HG03354 (cell line): ENCODE measurements at regions not wholly inside any gene's neighbourhood (a gene's known extent, or its start where the extent isn't known, plus 50 kb on each side); places are given as distances from the start of the nearest gene placed in this dataset.
"Not testable (repeated sequence)": the region's sequence is repeated elsewhere in the genome, so short reads cannot be mapped to it uniquely, and the experiment has no call there.

Experiments
- ATAC-seq: cut with Tn5 transposase; IDR thresholded peaks from one replicate; pipeline ENCODE4 v1.9.1; 2021; ENCODE audit warnings: mild to moderate bottlenecking; ENCODE audit not compliant: unreplicated experiment, poor library complexity, severe bottlenecking

DNA sequence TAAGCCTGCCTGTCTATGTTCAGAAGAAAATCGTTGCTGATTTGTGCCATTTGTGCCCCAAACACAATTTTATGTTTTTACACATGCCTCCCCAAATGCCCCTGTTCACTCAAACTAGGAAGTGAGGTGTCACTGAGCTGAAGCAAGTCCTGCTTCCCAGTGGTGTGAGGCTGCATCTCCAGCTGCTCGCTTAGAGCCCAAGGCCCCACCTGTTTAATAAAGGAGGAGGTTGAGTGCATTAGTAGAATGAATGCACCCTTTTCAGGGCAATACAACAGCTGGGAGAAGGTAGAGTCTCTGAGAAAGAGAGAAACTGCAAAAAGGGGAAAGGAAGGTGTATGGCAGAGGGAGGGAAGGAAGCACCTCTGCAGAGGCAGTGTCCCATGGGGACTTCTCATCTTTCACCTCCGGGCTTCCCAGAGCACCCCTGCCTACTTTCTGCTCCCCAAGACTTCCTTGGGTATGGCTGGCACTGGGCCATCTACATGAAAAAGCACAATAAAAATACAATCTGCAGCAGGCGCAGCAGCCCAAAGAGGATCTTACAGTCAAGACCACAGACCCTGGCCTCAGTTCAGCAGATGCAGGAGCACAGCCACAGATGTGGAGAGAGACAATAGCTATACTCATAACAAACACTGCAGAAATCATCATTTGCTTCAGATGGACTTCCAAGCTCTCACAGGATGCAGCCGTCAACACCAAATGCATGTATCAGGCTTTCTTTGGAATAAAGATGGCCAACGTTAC lies 165.9 kb downstream of the POLR2M start:
- ATAC-seq = no peak

DNA sequence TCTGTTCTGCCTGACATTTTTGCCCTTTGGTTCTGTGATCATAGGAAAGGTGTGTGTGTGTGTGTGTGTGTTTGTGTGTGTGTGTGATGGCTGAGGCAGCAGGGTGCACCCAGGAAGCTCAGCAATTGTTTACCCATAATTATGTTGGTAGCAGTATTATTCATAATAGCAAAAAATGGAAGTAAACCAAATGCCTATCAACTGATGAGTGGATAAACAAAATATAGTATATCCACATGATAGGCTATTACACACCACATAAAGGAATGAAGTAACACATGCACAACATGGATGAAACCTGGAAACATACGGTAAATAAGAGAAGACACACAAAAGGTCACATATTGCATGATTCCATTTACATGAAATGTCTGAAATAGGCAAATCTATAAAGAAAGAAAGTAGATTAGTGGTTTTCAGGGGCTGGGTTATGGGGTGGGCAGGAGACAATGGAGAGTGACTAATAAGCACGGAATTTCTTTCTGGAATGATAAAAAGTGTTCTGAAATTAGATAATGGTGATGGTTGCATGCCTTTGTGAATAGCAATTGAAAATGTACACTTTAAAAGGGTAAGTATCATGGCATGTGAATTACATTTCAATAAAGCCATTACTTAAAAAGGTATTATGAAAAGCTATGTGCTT lies 167.2 kb downstream of the POLR2M start:
- ATAC-seq = no peak

DNA sequence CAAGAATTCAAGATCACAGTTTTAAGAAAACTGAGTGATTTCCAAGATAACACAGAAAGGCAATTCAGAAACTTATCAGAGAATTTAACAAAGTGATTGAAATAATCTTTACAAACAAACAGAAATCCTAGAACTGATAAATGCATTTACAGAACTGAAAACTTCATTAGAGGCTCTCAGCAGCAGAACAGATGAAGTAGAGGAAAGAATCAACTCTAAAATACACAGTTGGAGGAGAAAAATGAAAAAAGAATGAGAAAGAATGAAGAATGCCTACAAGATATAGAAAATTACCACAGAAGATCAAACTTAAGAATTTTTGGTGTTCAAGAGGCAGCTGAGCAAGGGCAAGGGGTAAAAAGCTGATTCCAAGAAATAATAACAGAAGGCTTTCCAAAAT lies 168.8 kb downstream of the POLR2M start:
- ATAC-seq = no peak

DNA sequence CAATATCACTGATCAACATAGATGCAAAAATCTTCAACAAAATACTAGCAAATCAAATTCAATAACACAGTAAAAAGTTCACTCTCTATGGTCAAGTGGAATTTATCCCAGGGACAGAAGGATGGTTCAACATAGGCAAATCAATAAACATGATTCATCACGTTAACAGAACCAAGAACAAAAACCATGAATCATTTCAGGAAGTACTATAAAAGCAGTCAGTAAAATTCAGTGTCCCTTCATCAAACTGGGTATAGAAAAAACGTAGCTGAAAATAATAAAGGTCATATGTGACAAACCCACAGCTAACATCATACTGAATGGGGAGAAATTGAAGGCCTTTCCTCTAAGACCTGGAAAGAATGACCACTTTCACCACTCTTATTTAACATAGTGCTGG lies 172.1 kb downstream of the POLR2M start:
- ATAC-seq = no peak

DNA sequence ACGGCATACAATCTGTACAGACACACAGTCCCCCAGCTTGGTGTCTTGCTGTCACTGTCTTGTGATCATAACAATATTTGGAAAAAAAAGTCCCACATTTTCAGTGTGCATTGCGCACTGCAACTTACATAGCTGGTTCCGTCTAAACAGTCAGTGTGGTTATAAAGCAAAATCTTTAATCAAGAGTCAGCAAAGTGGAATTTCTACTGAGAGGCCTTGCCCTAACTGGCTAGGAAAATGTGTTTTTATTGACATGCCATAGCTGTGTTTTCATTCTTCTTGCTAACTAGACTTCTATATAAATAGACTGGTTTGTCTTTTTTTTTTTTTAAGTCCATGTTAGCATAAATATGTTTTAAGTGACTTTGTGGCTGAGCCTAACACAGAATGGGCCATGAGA lies 174.8 kb downstream of the POLR2M start:
- no peak for ATAC-seq

DNA sequence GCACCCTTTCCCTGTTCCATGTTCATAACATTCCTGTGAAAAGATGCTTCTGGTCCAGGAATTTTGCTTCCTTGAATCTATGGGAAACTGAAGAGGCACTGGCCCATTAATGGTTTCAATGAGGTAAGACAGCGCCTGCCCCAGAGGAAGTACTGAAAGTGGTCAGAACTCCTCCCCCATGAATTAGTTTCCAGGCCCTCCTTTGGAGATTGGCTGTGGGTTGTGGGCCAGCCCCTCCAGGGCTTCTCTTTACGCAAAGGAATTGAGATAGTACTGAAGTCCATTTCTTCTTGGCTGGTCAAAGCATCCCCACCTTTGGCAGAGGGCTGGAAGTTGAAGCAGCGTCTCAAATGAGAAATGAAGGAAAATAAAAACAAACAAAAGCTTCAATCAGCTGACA lies 175.5 kb downstream of the POLR2M start:
- ATAC-seq = no peak

DNA sequence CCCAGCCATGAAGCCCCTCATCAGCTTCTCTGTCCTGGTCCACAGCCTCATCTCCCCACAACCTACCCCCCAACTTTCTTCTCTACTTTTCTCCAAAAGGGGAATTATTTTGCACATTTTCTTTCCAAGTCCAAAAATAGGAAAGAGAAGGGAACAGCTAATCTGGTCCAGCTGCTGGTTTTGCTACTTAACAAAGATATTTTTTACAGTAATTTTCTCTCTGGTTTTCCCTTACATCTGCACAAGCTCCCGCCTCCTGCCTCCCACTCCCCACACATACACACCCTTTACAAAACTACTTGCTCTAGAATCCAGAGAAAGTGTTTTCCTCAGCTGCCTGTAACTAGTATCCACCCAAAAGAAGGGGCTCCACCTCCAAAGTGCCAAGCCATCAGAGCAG lies 177.2 kb downstream of the POLR2M start:
- ATAC-seq = no peak

DNA sequence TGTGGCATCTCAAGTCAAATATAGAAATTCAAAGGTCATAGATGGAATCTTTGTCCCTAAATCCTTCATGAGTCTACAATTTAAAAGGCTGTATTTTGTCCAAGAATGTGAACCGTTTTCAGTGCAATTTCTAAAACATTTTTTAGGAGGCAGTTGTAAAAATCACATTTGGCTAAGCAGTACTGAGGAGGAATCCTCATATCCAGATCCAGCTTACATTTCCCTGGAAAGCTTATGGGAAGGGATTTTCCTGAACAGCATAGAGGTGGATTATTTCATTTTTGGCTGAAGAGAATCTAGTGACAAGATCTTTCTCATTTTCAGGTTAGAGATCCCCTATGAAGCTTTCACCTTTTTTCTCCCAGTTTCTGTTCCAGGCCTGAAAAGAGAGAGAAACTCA lies 178.4 kb downstream of the POLR2M start:
- no peak for ATAC-seq

DNA sequence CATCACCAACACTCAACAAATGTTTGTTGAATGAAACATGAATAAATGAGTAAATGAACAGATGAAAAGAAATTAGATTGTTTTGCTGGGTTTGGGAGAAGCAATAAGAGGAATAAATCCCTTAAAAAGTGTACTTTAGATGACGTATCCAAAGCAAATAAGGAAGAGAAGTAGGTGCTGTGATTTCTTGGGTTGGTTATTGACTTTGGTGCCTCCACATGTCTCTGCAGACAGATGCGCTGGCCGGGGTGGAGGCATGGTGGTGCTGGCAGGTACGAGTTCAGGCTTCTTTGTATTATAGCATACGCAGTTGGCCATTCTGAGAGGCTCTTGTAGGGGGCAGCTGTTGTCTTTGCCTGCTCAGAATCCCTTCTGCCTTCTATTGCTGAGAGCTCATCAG lies 178.9 kb downstream of the POLR2M start:
- ATAC-seq = no peak

DNA sequence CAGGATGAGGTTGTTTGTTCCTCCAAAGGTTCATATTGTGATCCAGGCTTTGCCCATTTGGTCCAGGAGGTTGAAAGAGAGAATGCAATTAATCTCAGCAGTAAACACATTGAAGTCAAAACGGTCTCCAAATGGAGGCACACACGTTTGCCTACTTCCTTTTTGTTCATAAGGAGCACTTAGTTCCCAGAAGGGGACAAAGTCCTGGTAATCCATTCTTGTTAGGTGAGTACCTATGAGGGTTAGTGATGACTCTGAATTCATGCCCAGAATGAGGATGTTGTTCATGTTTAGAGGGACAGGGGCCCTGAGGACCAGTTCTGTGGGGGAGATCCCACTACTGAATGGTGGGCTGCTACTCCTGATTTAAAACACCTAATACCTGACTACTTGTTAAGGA lies 177.7 kb downstream of the ALDH1A2 start:
- no peak for ATAC-seq

DNA sequence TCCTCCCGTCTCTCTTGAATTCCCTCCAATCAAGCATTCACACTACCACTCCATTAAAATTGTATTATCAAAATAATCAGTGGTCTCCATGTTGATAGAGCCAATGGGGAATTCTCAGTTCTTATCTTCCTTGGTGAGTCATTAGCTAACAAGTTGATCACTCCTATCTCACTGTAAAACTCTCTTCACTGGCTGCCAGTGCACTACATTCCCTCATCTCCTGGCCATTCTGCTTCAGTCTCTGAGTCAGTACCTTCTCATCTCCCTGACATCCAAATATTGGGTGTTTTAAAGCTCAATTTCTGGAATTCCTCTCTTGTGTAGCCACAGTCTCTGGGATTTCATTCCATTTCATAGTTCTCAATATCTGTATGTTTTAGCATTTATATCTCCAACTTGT lies 175.2 kb downstream of the ALDH1A2 start:
- no peak for ATAC-seq

DNA sequence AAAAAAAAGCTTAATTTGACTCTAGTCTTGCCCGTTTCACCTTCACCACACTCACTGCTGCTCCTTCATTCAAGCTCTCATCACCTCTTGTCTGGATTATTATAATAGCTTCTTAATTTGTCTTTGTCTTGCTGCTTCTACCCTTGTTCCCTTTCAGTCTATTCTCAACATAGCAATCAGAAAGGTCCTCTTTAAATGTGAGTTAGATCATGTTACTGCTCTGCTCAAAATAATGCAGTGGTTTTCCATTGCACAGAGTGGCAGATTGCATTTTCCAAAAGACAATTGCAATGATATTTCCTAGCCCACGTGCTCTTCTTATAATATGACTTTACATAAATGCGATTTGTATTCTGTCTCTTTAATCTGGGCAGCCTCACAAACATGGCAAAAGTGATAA lies 174.6 kb downstream of the ALDH1A2 start:
- no peak for ATAC-seq

DNA sequence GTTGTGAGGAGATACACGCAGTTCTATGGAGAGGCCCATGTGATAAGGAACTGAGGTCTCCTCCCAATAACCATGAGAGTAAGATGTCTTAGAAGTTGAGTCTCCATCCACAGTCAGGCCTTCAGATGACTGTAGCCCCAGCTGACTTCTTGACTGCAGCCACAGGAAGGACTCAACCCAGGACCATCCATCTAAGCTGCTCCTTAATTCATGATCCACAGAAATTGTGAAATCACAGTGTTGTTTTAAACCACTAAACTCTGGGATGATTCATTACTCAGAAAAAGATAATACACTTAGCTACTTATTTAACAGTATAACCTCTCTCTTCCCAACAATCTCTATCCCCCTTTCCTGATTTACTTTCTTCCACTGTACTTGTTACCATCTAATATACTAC lies 173.3 kb downstream of the ALDH1A2 start:
- no peak for ATAC-seq

DNA sequence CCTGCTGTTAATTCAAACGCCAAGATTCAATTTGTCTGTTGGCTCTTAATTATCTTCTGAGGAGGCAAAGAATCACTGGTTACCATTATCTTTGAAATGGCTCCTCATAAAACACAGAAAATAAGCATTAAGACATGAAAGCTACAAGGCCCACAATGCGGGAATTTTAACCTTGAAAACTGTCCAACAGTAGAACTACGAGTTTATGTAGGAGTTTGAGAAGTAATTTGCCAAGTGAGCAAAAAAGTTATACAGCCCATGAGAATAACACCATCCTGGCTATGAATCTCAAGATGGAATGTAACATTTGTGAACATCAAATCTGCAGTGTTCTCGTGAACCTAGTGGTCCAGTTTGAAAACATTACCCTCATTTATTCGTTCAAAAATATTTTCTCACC lies 172.5 kb downstream of the ALDH1A2 start:
- ATAC-seq = no peak

DNA sequence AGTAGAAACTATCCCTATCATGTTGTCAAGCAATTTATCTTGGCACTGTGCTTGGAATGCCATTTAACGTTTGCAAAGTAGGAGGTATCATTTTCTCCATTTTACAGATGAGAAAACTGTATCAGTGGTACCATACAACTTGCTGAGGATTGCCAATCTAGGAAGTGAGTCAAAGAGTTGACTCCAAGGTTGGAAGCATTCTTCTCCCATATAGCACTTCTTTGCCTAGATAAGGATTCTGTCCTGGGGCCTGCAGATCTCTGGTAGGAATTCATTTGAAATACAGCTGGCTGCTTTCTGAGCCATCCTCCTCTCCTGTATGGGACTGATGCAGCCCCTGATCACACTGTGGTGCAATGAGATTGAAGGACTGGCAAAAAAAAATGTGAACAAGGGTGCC lies 170.2 kb downstream of the ALDH1A2 start:
- no peak for ATAC-seq

DNA sequence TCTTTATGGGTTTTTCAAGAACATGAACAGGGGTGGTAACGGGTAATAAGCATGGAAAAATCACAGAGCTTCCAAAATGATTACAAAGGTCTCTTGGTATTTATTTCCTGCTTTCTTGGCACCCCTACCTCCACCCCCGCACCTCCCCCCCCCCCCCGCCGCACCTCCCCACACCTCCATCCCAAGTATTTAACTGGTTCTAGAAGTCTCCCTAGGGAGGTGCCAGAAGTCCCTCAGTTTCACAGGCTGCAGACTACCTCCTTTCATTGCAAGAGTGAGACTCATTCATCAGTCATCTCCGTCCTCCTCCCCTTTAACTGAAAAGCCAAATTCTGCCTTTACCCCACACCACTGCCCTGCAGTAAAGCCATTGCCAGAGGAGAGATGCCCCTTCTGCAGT lies 169.4 kb downstream of the ALDH1A2 start:
- ATAC-seq = no peak

DNA sequence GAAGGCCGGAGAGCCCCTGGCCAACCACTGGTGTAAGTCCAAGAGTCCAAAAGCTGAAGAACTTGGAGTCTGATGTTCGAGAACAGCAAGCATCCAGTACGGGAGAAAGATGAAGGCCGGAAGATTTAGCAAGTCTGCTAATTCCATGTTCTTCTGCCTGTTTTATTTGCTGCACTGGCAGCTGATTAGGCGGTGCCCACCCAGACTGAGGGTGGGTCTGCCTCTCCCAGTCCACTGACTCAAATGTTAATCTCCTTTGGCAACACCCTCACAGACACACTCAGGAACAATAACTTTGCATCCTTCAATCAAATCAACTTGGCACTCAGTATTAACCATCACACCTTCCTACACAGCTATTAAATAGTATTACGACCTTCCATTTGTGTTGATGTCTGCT lies 168.6 kb downstream of the ALDH1A2 start:
- not testable (repeated sequence) for ATAC-seq

DNA sequence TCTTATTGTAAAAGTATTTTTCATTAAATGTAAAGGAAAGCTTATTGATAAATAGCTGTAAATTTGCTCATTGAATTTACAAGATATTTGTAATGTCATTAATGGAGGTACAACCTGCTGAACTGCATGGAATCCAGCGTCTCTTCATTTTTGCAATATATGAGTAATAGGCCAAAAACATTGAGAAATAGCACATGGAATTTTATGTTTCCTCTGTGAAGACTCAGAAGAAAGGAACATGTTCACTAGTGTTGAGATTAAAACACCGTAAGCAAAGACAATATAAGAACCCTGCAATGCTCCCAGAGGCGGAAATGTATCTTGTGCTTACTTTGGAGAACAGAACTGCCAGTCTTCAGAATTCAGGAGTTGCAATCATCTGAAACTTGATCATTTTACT lies 167.6 kb downstream of the ALDH1A2 start:
- ATAC-seq = no peak

DNA sequence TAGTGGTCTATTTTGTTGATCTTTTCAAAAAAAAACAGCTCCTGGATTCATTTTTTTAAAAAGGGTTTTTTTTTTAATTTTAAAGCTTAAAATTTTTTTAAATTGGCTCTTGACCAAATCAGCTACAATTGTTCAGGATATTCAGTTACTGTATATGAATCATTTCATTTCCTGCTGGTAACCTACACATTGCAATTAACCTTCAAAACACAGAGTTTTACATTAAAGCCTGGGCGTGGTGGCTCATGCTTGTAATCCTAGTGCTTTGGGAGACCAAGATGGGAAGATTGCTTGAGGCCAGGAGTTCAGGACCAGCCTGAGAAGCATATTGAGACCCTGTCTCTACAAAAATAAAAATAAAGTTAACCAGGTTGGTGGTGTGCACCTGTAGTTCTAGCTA lies 163.4 kb downstream of the ALDH1A2 start:
- ATAC-seq = no peak
